Suppressor macrophage (primary cell): ENCODE measurements at regions not wholly inside any gene's neighbourhood (a gene's known extent, or its start where the extent isn't known, plus 50 kb on each side); places are given as distances from the start of the nearest gene placed in this dataset.

ENCODE experiments used
- DNase-seq, 4 experiments: peaks; one replicate each; pipeline ENCODE4 v3.0.0-alpha.2; 2020 to 2022

DNA sequence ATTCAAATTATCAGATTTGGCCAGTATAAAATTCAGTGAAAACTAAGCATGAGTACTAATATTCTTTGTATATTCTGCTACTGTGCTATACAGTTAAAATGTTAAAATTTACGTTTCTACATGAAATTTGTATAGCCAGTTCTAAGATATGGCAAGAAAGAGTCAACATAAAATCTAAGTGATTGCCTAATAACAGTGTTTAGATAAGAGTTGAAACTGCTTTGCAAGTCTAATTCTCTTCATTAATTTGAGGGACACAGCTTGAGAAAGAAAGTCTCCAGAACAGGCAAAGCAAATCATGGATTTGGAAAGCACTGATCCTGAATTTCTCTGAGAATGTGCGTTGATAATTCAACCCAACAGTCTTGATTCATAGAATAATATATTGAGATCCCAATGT, 630.9 kb upstream of the USP24 start:
- DNase-seq: no peak

DNA sequence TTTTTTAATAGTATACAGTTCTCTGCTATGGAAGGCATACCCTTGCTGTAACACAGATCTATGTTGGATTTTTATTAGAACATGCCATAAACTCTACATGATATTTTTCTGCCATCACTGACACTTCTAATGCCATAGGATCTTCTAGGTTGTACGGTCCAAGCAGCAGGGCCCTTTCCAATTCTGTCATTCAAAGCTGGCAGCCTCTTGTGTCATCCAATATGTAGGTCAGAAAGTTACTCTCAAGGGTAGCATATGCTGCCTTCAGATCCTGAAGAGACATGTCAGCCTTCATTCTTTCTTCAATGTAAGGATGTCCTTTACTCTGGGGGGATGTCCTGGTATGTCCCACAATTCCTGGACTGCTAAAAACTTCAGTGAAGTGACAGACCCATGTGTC, 629.2 kb upstream of the USP24 start:
- DNase-seq: no peak

DNA sequence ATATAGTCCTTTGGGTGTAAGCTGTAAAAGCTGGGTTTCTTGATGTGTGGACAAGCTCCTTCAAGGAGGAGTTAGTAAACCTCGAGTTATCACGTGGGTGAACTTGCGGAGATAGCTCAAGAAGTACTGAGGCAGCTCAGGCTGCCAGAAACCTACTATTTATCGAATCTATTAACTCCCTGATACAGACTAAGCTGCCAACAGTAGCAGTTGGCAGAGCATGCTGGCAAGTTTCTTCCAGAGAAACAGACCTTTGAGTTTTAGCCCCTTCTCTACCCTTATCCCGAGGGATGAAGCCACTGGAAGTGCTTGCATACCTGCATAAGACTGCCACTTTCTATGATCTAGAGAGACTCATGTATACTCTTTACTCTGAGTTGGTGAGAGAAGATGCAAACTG, 624.5 kb upstream of the USP24 start:
- DNase-seq: no peak

DNA sequence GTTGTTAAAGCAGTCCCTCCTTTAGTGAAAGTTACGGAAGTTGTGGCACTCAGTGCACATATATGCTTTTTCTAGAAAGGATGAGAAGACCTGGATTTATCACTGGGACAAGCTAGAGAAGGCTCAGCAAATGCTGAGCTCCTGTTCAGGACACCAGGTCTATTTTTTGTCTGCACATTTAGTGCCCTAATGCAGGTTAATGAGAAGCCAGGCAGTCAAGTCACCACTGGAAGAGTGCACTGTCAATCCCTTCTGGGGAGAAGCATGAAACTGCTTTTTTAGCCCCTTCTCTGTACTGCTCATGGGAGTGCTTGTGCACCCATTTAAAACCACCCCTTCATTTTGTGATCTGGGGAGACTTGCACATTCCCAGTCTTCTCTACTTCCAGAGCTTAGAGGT, 624.1 kb upstream of the USP24 start:
- DNase-seq: no peak

DNA sequence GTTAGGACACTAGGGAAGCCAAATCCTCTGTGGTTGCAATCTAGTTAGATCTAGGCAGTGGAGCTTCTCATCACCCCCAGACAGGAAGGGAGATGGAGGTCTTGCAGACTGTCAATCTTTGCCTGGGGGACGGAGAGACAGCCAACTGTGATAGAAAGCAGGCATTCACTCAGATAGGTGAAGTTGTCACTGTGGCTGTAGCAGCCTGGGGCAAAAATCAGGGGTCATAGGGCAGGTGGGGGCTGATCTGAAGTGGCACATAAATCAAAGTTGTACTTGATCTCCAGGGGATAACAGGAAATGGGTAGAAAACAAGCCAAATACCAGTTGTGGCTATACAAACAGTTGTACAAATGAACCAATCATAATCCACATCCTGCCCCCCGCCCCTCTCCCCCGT, 620.9 kb upstream of the USP24 start:
- DNase-seq: no peak

DNA sequence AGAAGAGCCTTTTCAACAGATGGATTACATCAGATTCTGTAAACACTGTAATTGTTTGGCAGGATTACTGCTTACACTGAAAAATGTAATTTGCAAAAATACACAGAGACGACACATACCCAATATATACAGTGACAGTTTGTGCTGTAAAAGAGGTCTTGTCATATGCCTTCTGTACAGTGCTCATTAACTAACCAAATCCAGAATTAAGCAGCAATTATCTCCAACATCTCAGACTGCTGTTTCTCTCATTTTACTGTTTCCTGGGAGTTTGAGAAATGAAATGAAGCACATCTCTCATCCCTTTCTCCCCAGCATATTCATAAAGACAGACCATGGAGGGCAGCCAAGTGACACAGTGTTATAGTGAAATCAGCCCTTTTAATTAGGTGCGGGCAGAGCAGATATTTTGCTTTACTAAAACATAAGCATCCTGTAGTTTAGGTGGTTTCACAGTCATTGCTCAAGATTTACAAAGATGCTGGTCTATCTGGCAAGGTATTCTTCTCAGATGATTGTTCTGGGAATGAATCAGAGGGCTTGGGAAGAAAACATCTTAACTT, 618.4 kb upstream of the USP24 start:
- DNase-seq: no peak

DNA sequence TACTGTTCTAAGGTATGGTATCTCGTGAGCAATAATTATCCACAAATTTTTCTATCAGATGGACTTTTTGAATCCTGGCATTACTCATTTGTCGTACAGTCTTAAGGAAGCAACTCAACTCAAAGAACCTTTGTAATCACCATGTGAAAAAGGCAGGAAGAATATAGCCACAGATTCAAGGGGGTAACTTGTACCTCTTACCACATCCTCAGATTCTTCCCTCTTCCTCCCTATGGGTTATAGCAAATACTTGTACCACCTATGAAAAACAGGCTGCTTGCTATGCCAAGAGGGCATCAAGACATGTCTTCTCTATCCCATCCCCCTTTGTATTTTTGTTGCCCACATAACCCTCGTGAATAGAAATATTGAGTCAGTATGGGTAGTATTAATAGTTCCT, 616.6 kb upstream of the USP24 start:
- DNase-seq: no peak

DNA sequence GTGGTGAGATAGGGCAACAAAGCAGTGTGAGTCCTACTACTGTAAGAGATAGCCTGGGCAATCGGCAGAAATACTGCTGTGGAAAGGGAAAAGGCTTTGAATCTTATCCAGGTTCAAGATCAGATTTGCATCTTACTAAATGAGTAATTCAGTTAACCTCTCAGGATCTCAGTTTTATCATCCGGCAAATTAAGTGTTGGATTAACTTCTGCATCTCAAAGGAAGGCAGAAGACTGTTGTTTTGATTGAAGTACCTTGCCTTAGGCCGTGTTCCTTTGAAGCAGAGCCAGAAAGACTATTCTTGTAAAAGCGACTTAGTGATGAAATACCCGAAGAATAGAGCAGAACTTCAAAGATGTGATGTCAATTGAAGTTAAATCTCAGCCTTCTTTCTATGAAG, 612.9 kb upstream of the USP24 start:
- no peak for DNase-seq

DNA sequence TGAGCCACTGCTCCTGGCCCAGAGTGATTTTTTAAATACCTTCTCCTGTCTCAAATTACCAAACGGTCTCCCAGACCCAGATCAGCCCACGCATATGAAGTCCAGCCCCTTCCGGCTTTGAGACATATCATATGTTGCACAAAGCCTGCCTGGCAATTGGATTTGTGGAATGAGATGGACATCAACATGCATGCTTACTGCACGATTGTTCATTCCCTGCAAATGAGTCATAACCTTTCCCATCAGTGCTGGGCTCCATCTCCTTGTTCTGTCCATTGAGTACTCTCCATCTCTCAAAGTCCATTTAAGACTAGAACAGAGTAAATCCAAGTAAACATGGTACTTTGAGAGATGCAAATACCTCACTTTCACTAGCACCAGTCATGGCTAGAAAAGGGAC, 612.2 kb upstream of the USP24 start:
- DNase-seq: no peak

DNA sequence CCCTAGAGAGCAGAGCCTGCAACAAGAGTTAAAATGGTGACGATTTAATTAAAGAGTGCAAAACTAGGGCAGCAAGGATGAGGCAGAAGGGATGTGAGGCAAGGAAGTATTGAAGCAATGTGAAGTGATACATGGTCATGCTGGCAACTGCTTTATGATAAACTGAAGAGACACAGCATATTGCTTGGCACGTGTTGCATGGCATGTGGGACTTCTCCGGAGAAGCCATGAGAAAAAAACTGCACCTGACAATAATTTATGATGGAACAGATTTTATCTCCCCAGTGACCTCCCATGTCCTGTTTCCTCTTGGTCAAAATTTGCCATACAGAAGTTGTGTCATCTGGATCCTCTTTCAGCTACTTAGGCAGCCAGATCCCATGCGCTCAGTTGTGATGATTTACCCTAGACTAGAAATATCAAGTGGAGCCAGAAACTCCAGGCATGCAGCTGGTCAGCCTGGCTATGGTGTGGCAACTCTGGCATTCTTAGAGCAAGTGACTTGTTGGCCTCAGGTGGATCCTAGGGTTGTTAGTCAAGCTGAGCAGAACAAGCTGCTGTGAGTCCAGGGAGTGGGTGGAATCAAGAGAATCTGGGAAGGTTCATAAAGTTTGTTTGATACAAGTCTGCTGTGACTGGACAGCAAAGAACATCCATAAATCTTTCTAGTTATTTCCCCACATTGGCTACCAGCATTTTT, 611.4 kb upstream of the USP24 start:
- no peak for DNase-seq

DNA sequence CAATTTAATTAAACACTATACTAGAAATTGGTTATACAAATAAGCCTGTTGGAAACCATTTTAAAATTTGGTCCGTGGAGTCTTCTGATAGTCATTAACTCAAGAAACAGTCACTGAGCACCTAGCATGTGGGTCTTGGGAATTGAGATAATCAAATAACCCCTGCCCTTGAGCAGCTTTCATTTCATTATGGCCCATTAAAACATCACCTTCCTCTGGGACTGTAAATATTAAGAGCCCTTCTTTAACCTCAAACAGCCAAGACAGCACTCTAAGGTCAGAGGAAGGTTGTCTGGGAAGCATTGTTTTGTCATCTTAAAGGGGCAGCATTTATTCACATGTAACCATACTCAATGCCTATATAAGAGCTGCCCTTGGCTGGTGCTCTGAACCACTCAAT, 610.3 kb upstream of the USP24 start:
- DNase-seq: no peak

DNA sequence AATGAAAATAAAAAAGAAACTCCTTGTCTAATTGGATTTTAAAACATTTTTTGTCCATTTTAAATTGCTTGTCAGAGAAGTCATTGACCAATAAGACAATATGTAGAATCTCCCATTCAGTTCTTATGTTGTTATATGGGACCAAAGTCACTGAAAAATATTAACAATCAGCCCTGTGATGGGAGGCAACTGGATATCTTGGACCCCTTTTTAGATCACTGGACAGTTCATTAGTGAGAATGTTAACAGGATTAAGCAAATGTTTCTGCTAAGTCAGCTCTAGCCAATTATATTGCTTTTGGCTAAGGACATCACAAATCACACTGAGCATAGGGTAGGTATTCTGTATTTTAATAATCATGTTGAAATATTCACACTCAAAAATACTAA, 609.1 kb upstream of the USP24 start:
- no peak for DNase-seq

DNA sequence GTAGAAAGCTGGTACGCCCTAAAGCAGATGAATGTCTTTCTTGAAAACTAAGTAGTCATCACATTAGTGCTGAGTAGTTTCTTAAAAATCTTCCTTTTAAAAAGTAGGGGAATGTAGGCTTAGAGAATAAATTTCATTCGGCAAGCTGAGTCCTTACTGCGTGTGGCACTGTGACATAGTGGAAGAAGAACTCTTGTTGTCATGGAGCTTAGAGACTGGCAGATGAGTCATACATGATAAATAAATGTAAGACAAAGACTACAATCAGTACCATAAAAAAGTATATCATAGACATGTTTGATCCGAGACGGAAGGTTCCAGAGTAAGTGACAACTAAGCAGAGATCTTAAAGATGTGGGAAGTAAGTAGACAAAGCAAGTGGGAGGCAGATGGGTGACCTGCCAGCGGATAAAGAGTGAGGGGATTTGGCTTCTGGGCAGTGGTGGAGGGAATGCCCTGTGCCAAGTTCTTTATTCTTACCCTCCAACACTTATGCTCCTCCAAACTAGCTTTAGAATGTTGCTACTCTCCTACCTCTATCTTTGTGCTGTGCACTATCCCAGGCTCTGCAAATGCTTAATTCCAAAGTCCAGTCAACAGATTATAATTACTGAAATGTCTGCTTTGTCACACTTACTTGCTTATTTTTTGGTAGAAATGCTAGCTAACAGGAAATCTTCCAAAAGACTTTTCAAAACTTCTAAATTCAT, 608.5 kb upstream of the USP24 start:
- DNase-seq: no peak

DNA sequence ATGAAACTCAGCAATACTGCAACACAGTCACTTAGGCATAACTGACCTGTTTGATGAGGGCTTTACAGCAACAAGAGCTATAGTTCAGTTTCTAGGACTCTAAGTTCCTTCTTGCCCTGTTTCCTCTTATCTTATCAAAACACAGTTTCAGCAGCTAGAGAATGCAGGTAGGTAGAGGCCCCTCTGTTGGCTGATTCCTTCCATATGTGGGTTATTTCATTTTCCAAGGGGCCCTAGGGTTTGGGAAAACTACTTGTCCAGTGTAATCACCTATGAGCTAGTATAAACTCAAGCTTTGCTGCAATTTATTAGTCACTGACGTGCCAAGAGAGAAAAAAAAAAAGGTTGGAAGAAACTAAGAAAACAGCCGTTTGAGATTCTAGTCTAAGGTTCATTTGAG, 607.7 kb upstream of the USP24 start:
- no peak for DNase-seq

DNA sequence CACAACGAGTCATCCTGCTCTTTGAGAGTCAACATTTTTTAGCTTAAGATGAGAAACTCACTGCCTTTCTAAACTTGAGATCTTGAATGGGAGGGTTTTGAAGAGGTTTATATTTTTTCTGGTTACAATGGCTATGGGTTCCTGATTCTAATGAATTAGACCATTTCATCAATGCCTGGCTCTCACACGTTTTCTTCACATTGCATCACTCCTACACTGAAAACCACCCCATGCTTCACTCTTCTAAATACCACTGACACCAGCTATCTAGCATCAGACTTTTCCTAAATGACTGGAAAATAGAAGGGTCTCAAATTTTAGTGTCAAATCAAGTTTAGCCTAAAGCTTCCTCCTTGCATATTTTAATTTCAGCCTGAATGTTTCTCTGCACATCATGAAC, 606.1 kb upstream of the USP24 start:
- no peak for DNase-seq

DNA sequence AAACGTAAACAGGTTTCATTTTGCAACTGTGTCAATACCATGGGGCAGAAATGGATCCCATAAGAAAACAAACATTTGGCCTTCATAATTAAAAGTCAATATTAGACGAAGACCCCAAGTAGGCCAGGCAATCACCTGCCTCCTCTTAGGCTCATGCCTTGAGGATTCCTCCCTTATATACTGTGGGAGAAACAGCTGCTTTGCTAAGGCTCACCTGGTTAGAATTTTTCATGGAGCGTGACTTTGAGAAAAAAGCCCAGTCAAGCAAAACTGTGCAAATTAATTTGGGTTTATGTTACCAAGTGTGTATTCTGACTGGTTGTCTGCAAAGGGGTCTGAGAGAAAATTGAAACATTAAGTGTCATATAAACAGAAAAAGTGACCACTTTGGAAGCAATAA, 605.3 kb upstream of the USP24 start:
- DNase-seq: no peak

DNA sequence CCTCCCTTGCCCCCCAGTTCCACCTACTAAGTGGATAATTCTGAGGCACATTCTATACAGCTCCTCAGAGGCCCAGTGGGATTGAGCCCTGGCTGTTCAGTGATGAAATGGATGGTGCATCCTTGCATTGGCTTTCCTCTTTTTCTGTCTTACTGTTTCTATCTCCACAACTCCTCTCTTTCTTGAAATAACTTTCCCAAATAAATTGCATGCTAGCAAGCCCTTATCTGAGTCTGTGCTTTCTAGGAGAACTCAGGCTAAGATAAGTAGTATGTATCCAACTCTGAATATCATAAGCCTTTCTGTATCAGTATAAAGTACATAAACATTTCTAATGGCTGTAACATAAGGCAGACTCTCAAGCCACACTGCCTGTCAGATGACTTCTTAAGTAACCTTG, 603.8 kb upstream of the USP24 start:
- no peak for DNase-seq

DNA sequence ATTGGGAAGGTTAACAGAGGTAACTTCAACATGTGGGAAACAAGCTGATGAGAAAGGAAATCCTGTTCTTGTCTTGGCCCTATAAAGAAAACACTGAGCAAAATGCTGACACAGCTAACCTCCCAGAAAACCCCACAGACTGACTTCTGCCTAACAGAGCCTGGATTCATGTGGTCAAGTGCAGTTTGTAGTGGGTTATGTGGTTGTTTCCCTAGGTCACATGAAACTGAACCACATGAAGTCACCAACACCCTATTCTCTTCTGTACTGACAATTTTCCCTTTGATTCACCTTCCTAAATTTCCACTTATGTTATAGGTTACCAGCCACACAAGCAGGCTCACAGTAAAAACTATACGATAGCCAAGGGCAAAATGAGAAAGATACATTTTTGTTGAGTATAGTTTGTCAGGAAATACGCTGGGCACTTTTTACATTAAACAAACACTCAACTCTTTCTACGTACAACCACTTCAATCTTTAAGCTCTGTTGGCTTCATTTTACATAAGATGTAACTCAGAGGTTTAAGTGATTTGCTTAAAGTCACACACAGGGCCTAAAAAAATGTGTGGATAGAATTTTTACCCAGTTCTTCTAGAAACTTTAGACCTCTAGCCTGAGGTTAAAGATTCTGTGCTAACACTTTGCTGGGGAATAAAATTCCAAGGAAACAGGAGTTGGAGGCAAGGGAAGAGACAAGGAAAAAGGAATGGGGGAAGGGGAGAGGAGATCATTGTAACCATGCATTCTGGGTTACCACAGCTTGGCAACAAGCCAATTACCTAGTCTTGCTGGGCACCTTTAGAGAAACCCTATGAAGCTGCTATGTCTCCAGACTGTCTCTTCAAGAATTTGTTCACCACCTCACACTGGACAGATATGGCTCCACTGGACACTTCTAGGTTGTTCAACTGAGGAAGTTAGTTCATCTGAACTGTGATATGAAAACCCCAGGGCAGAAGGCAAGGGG, 601.6 kb upstream of the USP24 start:
- peak; percentile 29 to 68 (median 58) for DNase-seq

DNA sequence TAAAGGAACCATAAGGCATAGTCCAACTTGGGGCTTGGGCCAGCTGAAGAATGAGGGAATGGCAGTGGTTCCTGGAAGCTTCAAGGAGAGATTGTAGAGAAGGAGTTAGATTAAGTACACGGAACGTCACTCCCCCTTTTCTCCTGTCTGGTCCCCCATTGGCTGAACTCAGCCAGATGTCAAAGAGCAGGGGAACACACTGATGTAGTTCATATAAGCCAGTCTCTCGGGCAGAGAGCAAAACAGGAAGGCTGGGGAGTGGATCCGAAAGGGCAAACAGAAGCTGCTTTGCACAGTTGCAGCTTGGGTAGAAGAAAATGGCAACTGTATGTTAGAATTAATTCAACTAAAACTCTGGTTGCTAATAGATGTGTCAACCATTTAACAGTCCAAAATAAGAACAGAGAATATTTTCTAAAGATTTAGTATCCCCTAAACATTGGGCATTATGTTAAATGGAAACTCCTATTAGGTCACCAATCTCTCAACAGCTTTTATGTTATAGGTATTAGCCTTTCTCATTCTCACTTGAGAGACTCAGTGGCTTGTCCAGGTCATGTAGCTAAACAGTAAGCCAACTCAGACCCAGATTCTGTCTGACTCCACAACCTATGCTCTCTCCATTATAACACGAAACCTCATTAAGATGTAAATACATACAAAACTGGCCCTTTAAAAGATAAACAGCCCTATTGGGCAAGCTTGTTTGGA, 600.7 kb upstream of the USP24 start:
- peak in 2 of 4 experiments; percentile 6 to 14 for DNase-seq

DNA sequence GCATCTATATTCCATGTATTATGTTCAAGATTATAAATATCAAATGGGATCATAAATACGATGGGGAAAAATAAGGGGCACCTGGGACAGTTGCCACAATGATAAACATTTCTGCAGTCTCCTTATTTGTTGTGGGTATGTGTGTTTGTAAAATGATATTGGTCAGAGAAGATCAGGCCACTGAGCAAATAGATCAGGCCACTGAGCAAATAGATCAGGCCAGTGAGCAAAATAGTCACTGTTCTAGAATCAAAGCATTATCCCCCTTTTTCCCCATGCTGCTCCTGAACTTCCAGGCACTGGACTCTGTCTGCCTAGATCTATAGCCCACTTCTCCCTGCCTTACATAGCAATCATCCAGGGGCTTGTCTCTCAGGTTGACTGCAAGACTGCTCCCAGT, 599.8 kb upstream of the USP24 start:
- no peak for DNase-seq

DNA sequence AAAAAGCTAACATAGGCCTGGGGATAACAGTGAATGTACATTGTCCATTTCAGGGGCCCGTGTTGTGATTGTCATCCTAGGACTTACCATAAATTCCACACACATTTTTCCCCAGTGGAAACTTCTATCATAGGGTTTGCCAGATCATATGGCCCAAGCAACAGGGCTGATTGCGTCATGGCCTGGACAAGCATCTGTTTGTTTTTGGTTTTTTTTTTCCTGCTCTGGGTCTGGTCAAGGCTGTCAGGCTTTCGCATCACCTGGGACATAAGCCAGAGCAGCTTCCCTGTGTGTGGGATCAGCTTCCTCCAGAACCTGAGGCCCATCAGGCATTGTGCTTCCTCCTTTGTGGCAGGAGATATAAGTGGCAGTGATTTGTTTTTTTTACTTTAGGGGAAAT, 598.5 kb upstream of the USP24 start:
- peak in 2 of 4 experiments; percentile 5 to 6 for DNase-seq

DNA sequence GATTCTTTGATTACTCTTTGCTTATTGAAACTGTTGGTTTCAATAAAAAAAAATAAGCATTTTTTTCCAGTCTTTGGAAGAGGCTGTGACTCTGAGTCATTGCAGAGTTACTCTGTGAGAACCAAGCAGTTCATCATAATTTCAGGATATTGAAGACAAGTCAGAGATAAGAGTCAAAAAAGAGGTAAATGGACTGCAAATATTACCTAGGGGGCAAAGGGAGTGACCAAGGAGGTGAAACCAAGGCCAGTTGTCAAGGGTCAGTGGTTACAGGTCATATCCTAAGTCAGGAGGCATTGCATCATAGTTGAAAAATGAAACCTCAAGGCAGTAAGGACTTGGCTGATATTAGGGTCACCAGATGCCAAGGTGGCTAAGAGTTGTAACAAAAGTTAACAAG, 597.1 kb upstream of the USP24 start:
- DNase-seq: no peak

DNA sequence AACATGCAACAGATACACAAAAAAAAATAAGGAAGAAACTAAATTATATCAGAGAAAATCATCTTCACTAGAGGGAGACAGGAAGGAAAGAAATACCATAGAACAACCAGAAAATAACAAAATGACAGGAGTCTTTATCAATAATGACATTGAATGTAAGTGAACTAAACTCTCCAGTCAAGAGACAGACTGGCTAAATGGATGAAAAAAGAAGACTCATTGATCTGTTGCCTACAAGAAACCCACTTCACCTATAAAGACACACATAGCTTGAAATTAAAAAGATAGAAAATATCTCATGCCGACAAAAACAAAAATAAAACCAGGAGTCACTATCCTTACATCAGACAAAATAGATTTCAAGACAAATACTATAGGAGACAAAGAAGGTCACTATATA, 593.1 kb upstream of the USP24 start:
- DNase-seq: no peak
